Muscle of leg (tissue), 3 donors: ENCODE measurements at regions not wholly inside any gene's neighbourhood (a gene's known extent, or its start where the extent isn't known, plus 50 kb on each side); places are given as distances from the start of the nearest gene placed in this dataset.
"Not testable (repeated sequence)": the region's sequence is repeated elsewhere in the genome, so short reads cannot be mapped to it uniquely, and the experiment has no call there.

Experiments
- DNase-seq: peaks from one replicate; pipeline ENCODE4 v3.0.0; 2013
- H3K27ac ChIP-seq: one replicate; pipeline ENCODE4 v1.5.1; 2013; ENCODE audit warnings: mild to moderate bottlenecking, low read length, control low read depth
- H3K27me3 ChIP-seq: one replicate; pipeline ENCODE4 v1.6.1; 2013; ENCODE audit warnings: low read length; ENCODE audit not compliant: control insufficient read depth, insufficient read depth
- H3K36me3 ChIP-seq: one replicate; pipeline ENCODE4 v1.6.1; 2013; ENCODE audit warnings: low read length; ENCODE audit not compliant: control insufficient read depth, insufficient read depth
- H3K4me1 ChIP-seq: one replicate; pipeline ENCODE4 v1.6.1; 2013; ENCODE audit warnings: low read length; ENCODE audit not compliant: control insufficient read depth, insufficient read depth
- H3K4me3 ChIP-seq: one replicate; pipeline ENCODE4 v1.5.1; 2013; ENCODE audit warnings: low read length, control low read depth
- H3K9me3 ChIP-seq: replicated peaks from 2 replicates; pipeline ENCODE4 v1.6.1; 2013; ENCODE audit warnings: low read depth, low read length; ENCODE audit not compliant: control insufficient read depth
- WGBS: methylation state at CpG from one replicate; pipeline ENCODE4 v1.1.5; 2013; ENCODE audit warnings: missing lambda C conversion rate; ENCODE audit not compliant: insufficient coverage; 5-methylcytosine and 5-hydroxymethylcytosine counted together

- H3K4me1 ChIP-seq = no peaks in the 10 kb centered on the region
- H3K4me3 ChIP-seq = no peak overlapping the region
- H3K36me3 ChIP-seq = no peaks in the 10 kb centered on the region
- no CpG with 5 or more reads among the region's 2 CpGs for WGBS
- H3K27me3 ChIP-seq = no peaks in the 10 kb centered on the region
- H3K27ac ChIP-seq = no peak overlapping the region
- no peak for DNase-seq
- H3K9me3 ChIP-seq = peaks cover 3% of the 10 kb centered on the region
These were observed 269.3 kb downstream of the ACTRT1 start for GRCh38 chrX:127782904-127783303.

GRCh38 chrX:127764674-127765073, 287.5 kb downstream of the ACTRT1 start:
- DNase-seq = no peak
- no peaks in the 10 kb centered on the region for H3K9me3 ChIP-seq
- no peaks in the 10 kb centered on the region for H3K4me1 ChIP-seq
- WGBS = 40% methylated on average over 1 of the region's 3 CpGs
- H3K27ac ChIP-seq = no peak overlapping the region
- no peak overlapping the region for H3K4me3 ChIP-seq
- no peaks in the 10 kb centered on the region for H3K27me3 ChIP-seq
- H3K36me3 ChIP-seq = no peaks in the 10 kb centered on the region

- Histone ChIP-seq H3K9me3 (no peaks in the 10 kb centered on the region), H3K4me1 (no peaks in the 10 kb centered on the region), H3K36me3 (no peaks in the 10 kb centered on the region), H3K27ac (no peak overlapping the region), H3K27me3 (no peaks in the 10 kb centered on the region), H3K4me3 (no peak overlapping the region)
- DNase-seq = peak; percentile 1
These were observed 289.5 kb downstream of the ACTRT1 start for GRCh38 chrX:127762663-127763062.

- Histone ChIP-seq H3K4me3 (no peak overlapping the region), H3K27ac (no peak overlapping the region), H3K27me3 (no peaks in the 10 kb centered on the region), H3K36me3 (no peaks in the 10 kb centered on the region), H3K4me1 (no peaks in the 10 kb centered on the region), H3K9me3 (no peaks in the 10 kb centered on the region)
- no peak for DNase-seq
These were observed 319.5 kb downstream of the ACTRT1 start for GRCh38 chrX:127732709-127733108.

GRCh38 chrX:127726227-127726626, 326.0 kb downstream of the ACTRT1 start:
- H3K4me1 ChIP-seq = no peaks in the 10 kb centered on the region
- no peak overlapping the region for H3K27ac ChIP-seq
- H3K4me3 ChIP-seq = no peak overlapping the region
- no peaks in the 10 kb centered on the region for H3K27me3 ChIP-seq
- DNase-seq = peak; percentile 4
- no peaks in the 10 kb centered on the region for H3K9me3 ChIP-seq
- H3K36me3 ChIP-seq = no peaks in the 10 kb centered on the region

- H3K4me3 ChIP-seq = no peak overlapping the region
- DNase-seq = no peak
- H3K27ac ChIP-seq = no peak overlapping the region
- no peaks in the 10 kb centered on the region for H3K4me1 ChIP-seq
- no peaks in the 10 kb centered on the region for H3K36me3 ChIP-seq
- no peaks in the 10 kb centered on the region for H3K9me3 ChIP-seq
- no peaks in the 10 kb centered on the region for H3K27me3 ChIP-seq
- no CpG with 5 or more reads among the region's 4 CpGs for WGBS
These were observed 344.0 kb downstream of the ACTRT1 start for GRCh38 chrX:127708155-127708554.

GRCh38 chrX:127702527-127702926, 349.7 kb downstream of the ACTRT1 start:
- H3K36me3 ChIP-seq = no peaks in the 10 kb centered on the region
- WGBS = no CpG with 5 or more reads among the region's 2 CpGs
- no peak overlapping the region for H3K4me3 ChIP-seq
- H3K4me1 ChIP-seq = no peaks in the 10 kb centered on the region
- H3K9me3 ChIP-seq = no peaks in the 10 kb centered on the region
- H3K27ac ChIP-seq = no peak overlapping the region
- no peaks in the 10 kb centered on the region for H3K27me3 ChIP-seq
- DNase-seq = no peak

- not testable (repeated sequence) for H3K9me3 ChIP-seq, DNase-seq, H3K27ac ChIP-seq, H3K4me1 ChIP-seq, H3K36me3 ChIP-seq, H3K27me3 ChIP-seq, H3K4me3 ChIP-seq
- WGBS = 90% methylated on average over 26 of the region's 32 CpGs
These were observed 389.3 kb downstream of the ACTRT1 start for GRCh38 chrX:127662942-127663341.

- WGBS = no CpG with 5 or more reads among the region's 1 CpG
- Histone ChIP-seq H3K27ac (no peak overlapping the region), H3K9me3 (peaks cover 3% of the 10 kb centered on the region), H3K4me3 (no peak overlapping the region), H3K27me3 (no peaks in the 10 kb centered on the region), H3K36me3 (no peaks in the 10 kb centered on the region), H3K4me1 (no peaks in the 10 kb centered on the region)
- DNase-seq = peak; percentile 17
These were observed 403.2 kb downstream of the ACTRT1 start for GRCh38 chrX:127649011-127649410.

GRCh38 chrX:127621780-127622179, 430.4 kb downstream of the ACTRT1 start:
- H3K27me3 ChIP-seq = no peaks in the 10 kb centered on the region
- no CpG with 5 or more reads among the region's 5 CpGs for WGBS
- peaks cover 2% of the 10 kb centered on the region for H3K9me3 ChIP-seq
- no peak overlapping the region for H3K27ac ChIP-seq
- H3K4me3 ChIP-seq = no peak overlapping the region
- no peaks in the 10 kb centered on the region for H3K4me1 ChIP-seq
- H3K36me3 ChIP-seq = no peaks in the 10 kb centered on the region
- DNase-seq = no peak

GRCh38 chrX:127606590-127606989, 445.6 kb downstream of the ACTRT1 start:
- Histone ChIP-seq H3K4me1 (no peaks in the 10 kb centered on the region), H3K36me3 (no peaks in the 10 kb centered on the region), H3K4me3 (no peak overlapping the region), H3K27ac (no peak overlapping the region), H3K27me3 (no peaks in the 10 kb centered on the region), H3K9me3 (no peaks in the 10 kb centered on the region)
- WGBS = no CpG with 5 or more reads among the region's 1 CpG
- peak; percentile 0 for DNase-seq
